ENCODE measurements at regions not wholly inside any gene's neighbourhood (a gene's known extent, or its start where the extent isn't known, plus 50 kb on each side); places are given as distances from the start of the nearest gene placed in this dataset.
"Not testable (repeated sequence)": the region's sequence is repeated elsewhere in the genome, so short reads cannot be mapped to it uniquely, and the experiment has no call there.

GRCh38 chr20:26059324-26059723 is 362.7 kb upstream of the ZNF337 start:
- not testable (repeated sequence) for TF ChIP-seq CTCF, POLR2A (IDR thresholded peaks at IDR 0.05)

All from testis (tissue), 2 donors.